Breast epithelium (tissue), 3 donors: ENCODE measurements at regions not wholly inside any gene's neighbourhood (a gene's known extent, or its start where the extent isn't known, plus 50 kb on each side); places are given as distances from the start of the nearest gene placed in this dataset.

ENCODE experiments used
- CTCF ChIP-seq, 3 donors: fragments of 450-650 bp; IDR thresholded peaks; one replicate each; pipeline ENCODE4 v1.5.1; 2016 to 2017; ENCODE audit warnings: antibody characterized with exemption in 3 of 3, mild to moderate bottlenecking in 3 of 3, moderate library complexity in 3 of 3
- POLR2A ChIP-seq: fragments of 450-650 bp; IDR thresholded peaks from one replicate; pipeline ENCODE4 v1.6.1; 2016; ENCODE audit warnings: antibody characterized with exemption, mild to moderate bottlenecking, moderate library complexity
- POLR2AphosphoS5 ChIP-seq, 3 donors: sonication (generic); formaldehyde crosslinking; IDR thresholded peaks; one replicate each; pipeline ENCODE4 v1.6.1; 2017; ENCODE audit warnings: antibody characterized with exemption in 3 of 3

- TF ChIP-seq CTCF (IDR thresholded peaks at IDR 0.05) (no peak), POLR2AphosphoS5 (IDR thresholded peaks at IDR 0.05) (no peak), POLR2A (no peak)
These were observed 416.4 kb upstream of the THRB start for GRCh38 chr3:24911076-24911475.
